ENCODE measurements at regions not wholly inside any gene's neighbourhood (a gene's known extent, or its start where the extent isn't known, plus 50 kb on each side); places are given as distances from the start of the nearest gene placed in this dataset.
"Not testable (repeated sequence)": the region's sequence is repeated elsewhere in the genome, so short reads cannot be mapped to it uniquely, and the experiment has no call there.

DNA sequence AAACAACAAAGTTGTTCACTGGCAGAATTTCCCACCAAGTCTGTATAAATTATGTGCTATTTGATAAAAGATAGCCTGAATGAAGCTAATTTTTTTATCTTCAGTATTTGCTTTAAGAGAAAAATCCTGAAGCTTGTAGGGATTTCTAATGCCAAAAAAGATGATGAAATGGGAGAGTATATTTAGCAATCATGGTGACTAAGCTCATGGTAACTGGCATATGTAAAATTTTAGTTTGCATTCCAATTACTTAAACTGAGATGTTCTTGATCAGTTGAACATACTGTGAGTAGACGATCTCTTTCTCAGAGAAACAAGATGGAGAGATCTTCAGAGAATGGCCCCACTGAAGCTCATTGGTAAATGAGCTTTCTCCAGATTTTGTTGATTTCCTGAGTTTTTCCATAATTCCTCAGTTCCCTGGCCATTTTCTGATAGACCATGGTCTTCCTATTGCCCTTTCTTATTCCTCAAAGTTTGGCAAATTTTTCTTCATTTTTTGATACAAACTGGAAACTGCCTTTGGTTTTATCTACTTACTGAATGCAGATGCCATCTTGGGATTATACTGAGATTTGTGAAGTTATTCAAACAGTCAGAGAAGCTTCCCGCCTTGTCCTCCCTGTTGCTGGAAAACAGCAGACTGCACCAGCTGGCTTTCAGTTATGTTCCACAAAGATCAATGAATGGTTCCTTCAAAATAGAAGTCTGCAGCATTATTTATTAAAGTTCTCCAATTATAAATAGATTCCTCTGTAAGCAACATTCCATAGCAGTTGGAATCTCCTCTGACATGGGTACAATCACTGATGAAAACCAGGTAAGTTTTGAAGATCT is 68.3 kb upstream of the ALOX12 start:
- no peak overlapping the region for H3K4me3 Mint-ChIP-seq (ENCODE audit: unreplicated experiment)
- TF ChIP-seq, protein P1, sequence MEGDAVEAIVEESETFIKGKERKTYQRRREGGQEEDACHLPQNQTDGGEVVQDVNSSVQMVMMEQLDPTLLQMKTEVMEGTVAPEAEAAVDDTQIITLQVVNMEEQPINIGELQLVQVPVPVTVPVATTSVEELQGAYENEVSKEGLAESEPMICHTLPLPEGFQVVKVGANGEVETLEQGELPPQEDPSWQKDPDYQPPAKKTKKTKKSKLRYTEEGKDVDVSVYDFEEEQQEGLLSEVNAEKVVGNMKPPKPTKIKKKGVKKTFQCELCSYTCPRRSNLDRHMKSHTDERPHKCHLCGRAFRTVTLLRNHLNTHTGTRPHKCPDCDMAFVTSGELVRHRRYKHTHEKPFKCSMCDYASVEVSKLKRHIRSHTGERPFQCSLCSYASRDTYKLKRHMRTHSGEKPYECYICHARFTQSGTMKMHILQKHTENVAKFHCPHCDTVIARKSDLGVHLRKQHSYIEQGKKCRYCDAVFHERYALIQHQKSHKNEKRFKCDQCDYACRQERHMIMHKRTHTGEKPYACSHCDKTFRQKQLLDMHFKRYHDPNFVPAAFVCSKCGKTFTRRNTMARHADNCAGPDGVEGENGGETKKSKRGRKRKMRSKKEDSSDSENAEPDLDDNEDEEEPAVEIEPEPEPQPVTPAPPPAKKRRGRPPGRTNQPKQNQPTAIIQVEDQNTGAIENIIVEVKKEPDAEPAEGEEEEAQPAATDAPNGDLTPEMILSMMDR (IDR thresholded peaks at IDR 0.05) = no peak
- H3K36me3 Mint-ChIP-seq (ENCODE audit: unreplicated experiment) = no peaks in the 10 kb centered on the region
- H3K27ac Mint-ChIP-seq (ENCODE audit: unreplicated experiment) = no peak overlapping the region
- DNase-seq (ENCODE audit: extremely low spot score, unreplicated experiment) = no peak
- peaks cover 35% of the 10 kb centered on the region for H3K27me3 Mint-ChIP-seq (ENCODE audit: unreplicated experiment)
- H3K4me1 Mint-ChIP-seq (ENCODE audit: unreplicated experiment) = peaks cover 8% of the 10 kb centered on the region
- peaks cover 6% of the 10 kb centered on the region for H3K9me3 Mint-ChIP-seq (ENCODE audit: unreplicated experiment)

DNA sequence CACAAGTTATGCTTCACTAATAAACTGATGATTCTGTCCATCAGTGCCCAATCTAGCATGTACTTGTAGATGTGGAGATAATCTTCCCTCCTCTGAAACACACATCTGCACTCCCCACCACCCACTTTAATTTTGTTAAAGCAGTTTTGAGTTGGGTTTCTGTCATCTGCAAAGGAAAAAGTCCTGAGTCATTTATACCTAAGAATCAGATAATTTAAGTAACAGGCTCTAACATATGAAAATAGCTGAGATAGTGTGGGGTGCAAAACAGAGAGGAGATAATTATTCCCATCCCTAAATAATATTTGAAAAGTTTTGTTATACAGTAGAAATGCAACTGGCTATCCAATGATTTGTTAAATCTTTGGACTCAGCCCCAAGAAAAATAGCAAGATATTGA is 67.7 kb upstream of the ALOX12 start:
- peaks cover 6% of the 10 kb centered on the region for H3K9me3 Mint-ChIP-seq (ENCODE audit: unreplicated experiment)
- DNase-seq (ENCODE audit: extremely low spot score, unreplicated experiment) = no peak
- peaks cover 35% of the 10 kb centered on the region for H3K27me3 Mint-ChIP-seq (ENCODE audit: unreplicated experiment)
- TF ChIP-seq, protein P1 (IDR thresholded peaks at IDR 0.05) = no peak
- H3K27ac Mint-ChIP-seq (ENCODE audit: unreplicated experiment) = no peak overlapping the region
- no peak overlapping the region for H3K4me3 Mint-ChIP-seq (ENCODE audit: unreplicated experiment)
- no peaks in the 10 kb centered on the region for H3K36me3 Mint-ChIP-seq (ENCODE audit: unreplicated experiment)
- H3K4me1 Mint-ChIP-seq (ENCODE audit: unreplicated experiment) = peaks cover 8% of the 10 kb centered on the region

DNA sequence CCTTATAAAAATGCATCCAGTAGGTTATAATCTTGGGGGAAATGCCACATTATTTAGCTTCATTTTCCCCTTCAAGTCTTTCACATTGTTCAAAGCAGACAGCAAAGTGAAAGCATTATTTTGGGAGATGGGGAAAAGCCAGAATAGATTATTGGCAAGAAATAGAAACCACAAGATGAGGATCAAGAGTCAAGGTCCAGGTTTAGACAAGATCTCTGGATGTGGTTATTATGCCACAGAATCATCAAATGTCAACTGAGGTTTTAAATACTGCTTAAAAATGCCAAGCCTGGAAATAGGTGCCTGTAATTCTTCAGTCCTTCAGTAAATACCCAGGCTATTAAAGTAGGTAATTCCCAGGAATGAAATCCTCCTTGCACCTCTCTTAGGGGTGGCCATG is 65.1 kb upstream of the ALOX12 start:
- H3K27me3 Mint-ChIP-seq (ENCODE audit: unreplicated experiment) = peaks cover 32% of the 10 kb centered on the region
- H3K4me3 Mint-ChIP-seq (ENCODE audit: unreplicated experiment) = no peak overlapping the region
- TF ChIP-seq, protein P1 (IDR thresholded peaks at IDR 0.05) = no peak
- peaks cover 4% of the 10 kb centered on the region for H3K4me1 Mint-ChIP-seq (ENCODE audit: unreplicated experiment)
- no peak overlapping the region for H3K27ac Mint-ChIP-seq (ENCODE audit: unreplicated experiment)
- H3K9me3 Mint-ChIP-seq (ENCODE audit: unreplicated experiment) = no peaks in the 10 kb centered on the region
- no peak for DNase-seq (ENCODE audit: extremely low spot score, unreplicated experiment)
- no peaks in the 10 kb centered on the region for H3K36me3 Mint-ChIP-seq (ENCODE audit: unreplicated experiment)

DNA sequence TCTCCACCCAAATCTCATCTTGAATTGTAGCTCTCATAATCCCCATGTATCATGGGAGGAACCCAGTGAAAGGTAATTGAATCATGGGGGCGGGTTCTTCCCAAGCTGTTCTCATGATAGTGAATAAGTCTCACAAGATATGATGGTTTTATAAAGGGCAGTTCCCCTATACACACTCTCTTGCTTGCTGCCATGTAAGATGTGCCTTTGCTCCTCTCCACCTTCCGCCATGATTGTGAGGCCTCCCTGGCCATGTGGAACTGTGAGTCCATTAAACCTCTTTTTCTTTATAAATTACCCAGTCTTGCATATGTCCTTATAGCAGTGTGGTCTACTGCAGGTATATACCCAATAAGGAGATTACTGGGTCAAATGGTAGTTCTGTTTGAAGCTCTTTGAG is 61.3 kb upstream of the ALOX12 start:
- H3K4me1 Mint-ChIP-seq (ENCODE audit: unreplicated experiment); H3K27ac Mint-ChIP-seq (ENCODE audit: unreplicated experiment); H3K36me3 Mint-ChIP-seq (ENCODE audit: unreplicated experiment); DNase-seq (ENCODE audit: extremely low spot score, unreplicated experiment); H3K9me3 Mint-ChIP-seq (ENCODE audit: unreplicated experiment); H3K27me3 Mint-ChIP-seq (ENCODE audit: unreplicated experiment); H3K4me3 Mint-ChIP-seq (ENCODE audit: unreplicated experiment): not testable (repeated sequence)

DNA sequence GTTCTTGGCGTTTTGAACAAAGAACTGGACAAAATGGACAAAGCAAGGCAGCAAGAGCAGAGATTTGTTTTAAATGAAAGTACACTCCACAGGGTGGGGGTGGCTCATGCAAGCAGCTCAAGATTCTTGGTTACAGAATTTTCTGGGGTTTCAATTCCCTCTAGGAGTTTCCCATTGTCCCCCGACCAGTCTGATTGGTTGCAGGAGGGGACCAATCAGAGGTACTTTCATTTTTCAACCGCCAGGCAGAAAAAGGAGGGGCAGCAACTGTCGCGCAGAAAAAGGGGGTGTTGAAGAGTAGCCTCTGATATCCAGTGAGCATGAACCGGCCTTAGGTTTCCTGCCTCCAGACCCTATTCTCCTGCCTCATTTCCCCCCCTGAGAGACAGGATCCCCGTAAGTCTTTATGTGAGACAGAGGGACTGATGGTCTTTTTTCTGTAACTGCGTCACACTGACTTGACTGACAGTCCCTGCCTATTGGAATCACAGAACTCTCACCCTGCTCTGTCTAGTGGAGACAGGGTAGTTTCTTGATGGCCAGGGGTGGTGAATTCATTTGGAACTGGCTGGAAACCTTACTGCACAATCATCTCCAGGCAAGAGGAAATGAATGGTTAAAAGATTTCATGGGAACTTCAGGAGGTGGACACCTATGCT is 59.4 kb upstream of the ALOX12 start:
- H3K9me3 Mint-ChIP-seq (ENCODE audit: unreplicated experiment) = no peaks in the 10 kb centered on the region
- no peak overlapping the region for H3K4me3 Mint-ChIP-seq (ENCODE audit: unreplicated experiment)
- H3K36me3 Mint-ChIP-seq (ENCODE audit: unreplicated experiment) = no peaks in the 10 kb centered on the region
- TF ChIP-seq, protein P1 (IDR thresholded peaks at IDR 0.05) = no peak
- no peaks in the 10 kb centered on the region for H3K27me3 Mint-ChIP-seq (ENCODE audit: unreplicated experiment)
- no peaks in the 10 kb centered on the region for H3K4me1 Mint-ChIP-seq (ENCODE audit: unreplicated experiment)
- H3K27ac Mint-ChIP-seq (ENCODE audit: unreplicated experiment) = no peak overlapping the region
- DNase-seq (ENCODE audit: extremely low spot score, unreplicated experiment) = no peak

Data from osteocyte (in vitro differentiated cells).